ENCODE measurements at regions not wholly inside any gene's neighbourhood (a gene's known extent, or its start where the extent isn't known, plus 50 kb on each side); places are given as distances from the start of the nearest gene placed in this dataset.
"Not testable (repeated sequence)": the region's sequence is repeated elsewhere in the genome, so short reads cannot be mapped to it uniquely, and the experiment has no call there.

GRCh38 chr9:102514541-102514940, 480.6 kb upstream of the CYLC2 start:
- DNase-seq (ENCODE audit: low read depth in 3 of 3, low spot score in 2 of 3): no peak

GRCh38 chr9:102507044-102507687, 488.0 kb upstream of the CYLC2 start:
- DNase-seq (ENCODE audit: low read depth in 3 of 3, low spot score in 2 of 3): no peak

GRCh38 chr9:102506406-102506805, 488.7 kb upstream of the CYLC2 start:
- DNase-seq (ENCODE audit: low read depth in 3 of 3, low spot score in 2 of 3): peak in 2 of 3 donors; percentile 8 to 53

- no peak for DNase-seq (ENCODE audit: low read depth in 3 of 3, low spot score in 2 of 3)
Observed at GRCh38 chr9:102499468-102499867, 495.7 kb upstream of the CYLC2 start.

- no peak for DNase-seq (ENCODE audit: low read depth in 3 of 3, low spot score in 2 of 3)
Observed at GRCh38 chr9:102497709-102498108, 497.4 kb upstream of the CYLC2 start.

- DNase-seq (ENCODE audit: low read depth in 3 of 3, low spot score in 2 of 3): not testable (repeated sequence)
Observed at GRCh38 chr9:102486976-102487375, 508.2 kb upstream of the CYLC2 start.

- DNase-seq (ENCODE audit: low read depth in 3 of 3, low spot score in 2 of 3): no peak
Observed at GRCh38 chr9:102483651-102484050, 511.5 kb upstream of the CYLC2 start.

GRCh38 chr9:102482776-102483175, 512.4 kb upstream of the CYLC2 start:
- DNase-seq (ENCODE audit: low read depth in 3 of 3, low spot score in 2 of 3): no peak

GRCh38 chr9:102479191-102479590, 515.9 kb upstream of the CYLC2 start:
- DNase-seq (ENCODE audit: low read depth in 3 of 3, low spot score in 2 of 3): no peak

- DNase-seq (ENCODE audit: low read depth in 3 of 3, low spot score in 2 of 3): no peak
Observed at GRCh38 chr9:102474357-102474756, 520.8 kb upstream of the CYLC2 start.

- DNase-seq (ENCODE audit: low read depth in 3 of 3, low spot score in 2 of 3): not testable (repeated sequence)
Observed at GRCh38 chr9:102469430-102469829, 525.7 kb upstream of the CYLC2 start.

- DNase-seq (ENCODE audit: low read depth in 3 of 3, low spot score in 2 of 3): no peak
Observed at GRCh38 chr9:102461156-102461819, 533.8 kb upstream of the CYLC2 start.

GRCh38 chr9:102459828-102460227, 535.3 kb upstream of the CYLC2 start:
- DNase-seq (ENCODE audit: low read depth in 3 of 3, low spot score in 2 of 3): no peak

- no peak for DNase-seq (ENCODE audit: low read depth in 3 of 3, low spot score in 2 of 3)
Observed at GRCh38 chr9:102456562-102456961, 538.6 kb upstream of the CYLC2 start.

- DNase-seq (ENCODE audit: low read depth in 3 of 3, low spot score in 2 of 3): no peak
Observed at GRCh38 chr9:102445906-102446305, 549.2 kb upstream of the CYLC2 start.

- no peak for DNase-seq (ENCODE audit: low read depth in 3 of 3, low spot score in 2 of 3)
Observed at GRCh38 chr9:102445181-102445747, 549.9 kb upstream of the CYLC2 start.

- no peak for DNase-seq (ENCODE audit: low read depth in 3 of 3, low spot score in 2 of 3)
Observed at GRCh38 chr9:102439583-102439982, 555.5 kb upstream of the CYLC2 start.

- DNase-seq (ENCODE audit: low read depth in 3 of 3, low spot score in 2 of 3): not testable (repeated sequence)
Observed at GRCh38 chr9:102436599-102436998, 558.5 kb upstream of the CYLC2 start.

GRCh38 chr9:102435427-102435826, 559.7 kb upstream of the CYLC2 start:
- DNase-seq (ENCODE audit: low read depth in 3 of 3, low spot score in 2 of 3): no peak

- DNase-seq (ENCODE audit: low read depth in 3 of 3, low spot score in 2 of 3): no peak
Observed at GRCh38 chr9:102434545-102434944, 560.6 kb upstream of the CYLC2 start.

- no peak for DNase-seq (ENCODE audit: low read depth in 3 of 3, low spot score in 2 of 3)
Observed at GRCh38 chr9:102428305-102428704, 566.8 kb upstream of the CYLC2 start.

GRCh38 chr9:102416251-102416650, 578.9 kb upstream of the CYLC2 start:
- DNase-seq (ENCODE audit: low read depth in 3 of 3, low spot score in 2 of 3): not testable (repeated sequence)
